Nephron progenitor cell (in vitro differentiated cells): ENCODE measurements at regions not wholly inside any gene's neighbourhood (a gene's known extent, or its start where the extent isn't known, plus 50 kb on each side); places are given as distances from the start of the nearest gene placed in this dataset.

Experiments used
- DNase-seq: peaks from one replicate; pipeline ENCODE4 v3.0.0; 2021
- H3K27ac Mint-ChIP-seq: 2 replicates; pipeline ENCODE4 v1.8.0; 2021; ENCODE audit warnings: mild to moderate bottlenecking, moderate library complexity, mixed read lengths
- H3K27me3 Mint-ChIP-seq: 2 replicates; pipeline ENCODE4 v1.8.0; 2021; ENCODE audit warnings: mild to moderate bottlenecking, low read depth, mixed read lengths; ENCODE audit not compliant: poor library complexity
- H3K36me3 Mint-ChIP-seq: 2 replicates; pipeline ENCODE4 v1.8.0; 2021; ENCODE audit warnings: low read depth, mixed read lengths
- H3K4me1 Mint-ChIP-seq: 2 replicates; pipeline ENCODE4 v1.8.0; 2021; ENCODE audit warnings: mixed read lengths
- H3K4me3 Mint-ChIP-seq: 2 replicates; pipeline ENCODE4 v1.8.0; 2021; ENCODE audit warnings: mild to moderate bottlenecking, moderate library complexity, mixed read lengths
- H3K9me3 Mint-ChIP-seq: 2 replicates; pipeline ENCODE4 v1.8.0; 2021; ENCODE audit warnings: mild to moderate bottlenecking, moderate library complexity, mixed read lengths
- CTCF ChIP-seq: fragments of 200-600 bp; sonication (generic); IDR thresholded peaks from 2 replicates; pipeline ENCODE4 v1.5.0; 2021; ENCODE audit warnings: antibody characterized with exemption

GRCh38 chr5:35466746-35467145, 150.9 kb upstream of the SPEF2 start:
- no peak for TF ChIP-seq CTCF

GRCh38 chr5:35464757-35465156, 152.9 kb upstream of the SPEF2 start:
- Mint-ChIP-seq H3K27me3 (peaks cover 9% of the 10 kb centered on the region), H3K9me3 (no peaks in the 10 kb centered on the region), H3K4me3 (no peak overlapping the region), H3K4me1 (no peaks in the 10 kb centered on the region), H3K27ac (no peak overlapping the region), H3K36me3 (no peaks in the 10 kb centered on the region)
- no peak for DNase-seq
- no peak for TF ChIP-seq CTCF

More at GRCh38 chr5:35466746-35467145, 150.9 kb upstream of the SPEF2 start:
- H3K27me3 Mint-ChIP-seq = peaks cover 10% of the 10 kb centered on the region
- H3K4me3 Mint-ChIP-seq = no peak overlapping the region
- no peaks in the 10 kb centered on the region for H3K9me3 Mint-ChIP-seq
- no peak for DNase-seq
- H3K36me3 Mint-ChIP-seq = no peaks in the 10 kb centered on the region
- no peaks in the 10 kb centered on the region for H3K4me1 Mint-ChIP-seq
- H3K27ac Mint-ChIP-seq = no peak overlapping the region

- peaks cover 4% of the 10 kb centered on the region for H3K27me3 Mint-ChIP-seq
- H3K36me3 Mint-ChIP-seq = no peaks in the 10 kb centered on the region
- no peak overlapping the region for H3K4me3 Mint-ChIP-seq
Observed at GRCh38 chr5:35461530-35461929, 156.1 kb upstream of the SPEF2 start.

GRCh38 chr5:35458824-35459207, 158.8 kb upstream of the SPEF2 start:
- Mint-ChIP-seq H3K9me3 (peaks cover 4% of the 10 kb centered on the region), H3K27me3 (peaks cover 7% of the 10 kb centered on the region)

More at GRCh38 chr5:35461530-35461929, 156.1 kb upstream of the SPEF2 start:
- peaks cover 4% of the 10 kb centered on the region for H3K9me3 Mint-ChIP-seq
- TF ChIP-seq CTCF = no peak
- no peak for DNase-seq
- H3K4me1 Mint-ChIP-seq = no peaks in the 10 kb centered on the region
- no peak overlapping the region for H3K27ac Mint-ChIP-seq

GRCh38 chr5:35457912-35458823, 159.5 kb upstream of the SPEF2 start:
- Mint-ChIP-seq H3K36me3 (no peaks in the 10 kb centered on the region), H3K9me3 (peaks cover 4% of the 10 kb centered on the region), H3K4me3 (no peak overlapping the region), H3K27ac (peak overlapping the region; percentile 76), H3K27me3 (peaks cover 7% of the 10 kb centered on the region), H3K4me1 (no peaks in the 10 kb centered on the region)
- no peak for TF ChIP-seq CTCF
- no peak for DNase-seq

More at GRCh38 chr5:35458824-35459207, 158.8 kb upstream of the SPEF2 start:
- Mint-ChIP-seq H3K4me3 (no peak overlapping the region), H3K4me1 (no peaks in the 10 kb centered on the region), H3K27ac (peak overlapping the region; percentile 76), H3K36me3 (no peaks in the 10 kb centered on the region)
- TF ChIP-seq CTCF = no peak
- DNase-seq = no peak

- Mint-ChIP-seq H3K36me3 (no peaks in the 10 kb centered on the region), H3K9me3 (peaks cover 4% of the 10 kb centered on the region), H3K27me3 (peaks cover 7% of the 10 kb centered on the region), H3K27ac (no peak overlapping the region), H3K4me1 (no peaks in the 10 kb centered on the region), H3K4me3 (no peak overlapping the region)
- TF ChIP-seq CTCF = no peak
- no peak for DNase-seq
Observed at GRCh38 chr5:35456506-35456905, 161.2 kb upstream of the SPEF2 start.
